GM12878 (cell line): ENCODE measurements at regions not wholly inside any gene's neighbourhood (a gene's known extent, or its start where the extent isn't known, plus 50 kb on each side); places are given as distances from the start of the nearest gene placed in this dataset.
A peak's percentile ranks its signal among the peaks of the same experiment; 100 is the strongest.

Source experiments
- ATAC-seq: fragments of 200-7000 bp; cut with Tn5 transposase; 3 replicates; pipeline ENCODE4 v1.9.1; 2020; ENCODE audit warnings: mild to moderate bottlenecking, moderate library complexity
- BruUV-seq: library from RNA; stranded (reverse); fragments of 400-500 nt; replicated peaks from 2 replicates; lab custom pipeline; 2021; lab: Mats Ljungman, UMichigan
- CTCF ChIA-PET: fragments of 300-600 bp; sonication (Branson Sonifier 250); formaldehyde crosslinking; extraction: SDS; loops from one replicate; lab custom pipeline; 2021; ENCODE audit warnings: inconsistent platforms; lab: Yijun Ruan, JAX
- POLR2A ChIA-PET: fragments of 350-600 bp; formaldehyde crosslinking; extraction: SDS; loops from one replicate; lab custom pipeline; 2021; ENCODE audit warnings: inconsistent platforms; lab: Charles Lee
- RAD21 ChIA-PET: fragments of 300-600 bp; sonication (Branson Sonifier 250); formaldehyde crosslinking; loops from one replicate; lab custom pipeline; 2023; ENCODE audit warnings: antibody characterized with exemption; ENCODE audit not compliant: unreplicated experiment; lab: Charles Lee
- SMC1A ChIA-PET: fragments of 300-600 bp; sonication (Branson Sonifier 250); formaldehyde crosslinking; loops from one replicate; lab custom pipeline; 2023; ENCODE audit not compliant: unreplicated experiment, uncharacterized antibody; lab: Charles Lee
- DNase-seq: peaks from one replicate; pipeline ENCODE4 v3.0.0-alpha.2; 2011; ENCODE audit warnings: low read depth, low spot score
- FAIRE-seq: peaks from 3 replicates; lab custom pipeline; 2011; peaks lifted over from hg19 to GRCh38; lab: Jason Lieb, UNC
- H2AFZ ChIP-seq: 2 replicates; pipeline ENCODE4 v1.6.0; 2011; ENCODE audit warnings: low read depth, low read length, control low read depth; ENCODE audit not compliant: control insufficient read depth
- H3K27ac ChIP-seq: 2 replicates; pipeline ENCODE4 v1.5.1; 2011; ENCODE audit warnings: control low read depth; ENCODE audit not compliant: control insufficient read depth, insufficient read depth
- H3K27me3 ChIP-seq, 2 experiments: replicated peaks in 1 of 2; 2 replicates each; pipeline versions ENCODE4 v1.6.0 to v1.6.1; 2011; ENCODE audit warnings: low read length in 1 of 2; ENCODE audit not compliant: control insufficient read depth in 2 of 2, insufficient read depth in 2 of 2
- H3K36me3 ChIP-seq, 2 experiments: 2 replicates each; pipeline ENCODE4 v1.5.1; 2011; ENCODE audit warnings: low read length in 1 of 2; ENCODE audit not compliant: control insufficient read depth in 2 of 2, insufficient read depth in 2 of 2
- H3K4me1 ChIP-seq: 2 replicates; pipeline ENCODE4 v1.6.1; 2011; ENCODE audit warnings: mild to moderate bottlenecking, low read length, moderate library complexity, mixed read lengths; ENCODE audit not compliant: control insufficient read depth, insufficient read depth
- H3K4me2 ChIP-seq: 2 replicates; pipeline ENCODE4 v1.6.0; 2011; ENCODE audit warnings: control low read depth; ENCODE audit not compliant: control insufficient read depth, insufficient read depth
- H3K4me3 ChIP-seq: fragments of 200-600 bp; sonication (generic); 2 replicates; pipeline ENCODE4 v1.5.1; 2016
- H3K79me2 ChIP-seq: 2 replicates; pipeline ENCODE4 v1.6.0; 2011; ENCODE audit warnings: low read length; ENCODE audit not compliant: control insufficient read depth, insufficient read depth
- H3K9ac ChIP-seq: 2 replicates; pipeline ENCODE4 v1.8.0; 2011; ENCODE audit warnings: low read length, control low read depth, mixed read lengths; ENCODE audit not compliant: control insufficient read depth, insufficient read depth
- H3K9me3 ChIP-seq: replicated peaks from 3 replicates; pipeline ENCODE4 v1.5.1; 2011; ENCODE audit warnings: mild to moderate bottlenecking, low read length; ENCODE audit not compliant: control insufficient read depth, insufficient read depth
- H4K20me1 ChIP-seq: 2 replicates; pipeline ENCODE4 v1.6.0; 2011; ENCODE audit not compliant: control insufficient read depth, insufficient read depth
- ATF7 ChIP-seq: fragments of 450-650 bp; IDR thresholded peaks from 2 replicates; pipeline ENCODE4 v1.6.1; 2016; ENCODE audit warnings: low read depth, mild to moderate bottlenecking
- CBX3 ChIP-seq: fragments of 200-600 bp; sonication (generic); IDR thresholded peaks from 2 replicates; pipeline ENCODE4 v1.6.1; 2016; ENCODE audit warnings: low read depth, borderline replicate concordance
- NKRF ChIP-seq: fragments of 450-650 bp; conservative IDR thresholded peaks from 2 replicates; pipeline ENCODE4 v1.6.1; 2017; ENCODE audit warnings: mild to moderate bottlenecking, moderate library complexity
- PML ChIP-seq: IDR thresholded peaks from 2 replicates; pipeline ENCODE4 v1.6.1; 2012; ENCODE audit warnings: low read length, inconsistent platforms
- RELB ChIP-seq: fragments of 450-650 bp; IDR thresholded peaks from 2 replicates; pipeline ENCODE4 v1.6.1; 2017; ENCODE audit warnings: low read depth, mild to moderate bottlenecking, moderate library complexity
- YY1 ChIP-seq: IDR thresholded peaks from 2 replicates; pipeline ENCODE4 v1.6.1; 2011; ENCODE audit warnings: low read depth, mild to moderate bottlenecking, low read length
- ZNF384 ChIP-seq: IDR thresholded peaks from 2 replicates; pipeline ENCODE4 v1.6.1; 2012; ENCODE audit warnings: low read depth, mild to moderate bottlenecking, low read length, improper control_type of control experiment, borderline replicate concordance
- WGBS: methylation state at CpG from one replicate; pipeline ENCODE4 v1.1.6; 2016; ENCODE audit warnings: low lambda C conversion rate; ENCODE audit not compliant: insufficient replicate concordance, insufficient coverage; ENCODE audit errors: missing lambda C conversion rate; 5-methylcytosine and 5-hydroxymethylcytosine counted together
- in situ Hi-C: fragments of 300-500 bp; cut with MboI; formaldehyde crosslinking; loops from 9 replicates; pipeline ENCODE4 v1.14.3; 2018; ENCODE audit warnings: mixed read lengths
- intact Hi-C: fragments of 100-400 bp; cut with micrococcal nuclease; formaldehyde crosslinking; loops from one replicate; pipeline ENCODE4 v1.14.2; 2022; ENCODE audit not compliant: unreplicated experiment

- in situ Hi-C loops (no loop called here), intact Hi-C loops (no loop called here)
- no TSS peak for BruUV-seq
- H3K4me2 ChIP-seq = no peak overlapping the region
- no peak overlapping the region for H3K27ac ChIP-seq
- no peaks in the 10 kb centered on the region for H3K79me2 ChIP-seq
- H3K36me3 ChIP-seq = no peaks in the 10 kb centered on the region
- WGBS = 3% methylated on average over 5 of the region's 5 CpGs
- H2AFZ ChIP-seq = no peak overlapping the region
- ATAC-seq (peak; percentile 23; the same call in 2 of the 3 replicates), FAIRE-seq (no peak), DNase-seq (peak; percentile 15)
- H3K9ac ChIP-seq = no peak overlapping the region
- ChIA-PET SMC1A (no interaction called here), POLR2A (no interaction called here), CTCF (no interaction called here), RAD21 (no interaction called here)
- H3K4me1 ChIP-seq = no peaks in the 10 kb centered on the region
- no peaks in the 10 kb centered on the region for H4K20me1 ChIP-seq
- no peaks in the 10 kb centered on the region for H3K9me3 ChIP-seq
- no peak overlapping the region for H3K4me3 ChIP-seq
- TF ChIP-seq YY1 (no peak), RELB (no peak), CBX3 (no peak), NKRF (no peak), ZNF384 (no peak), PML (no peak), ATF7 (peak; percentile 62; the same call in 1 of the 2 replicates)
- H3K27me3 ChIP-seq = no peaks in the 10 kb centered on the region
Measured at GRCh38 chr18:43917520-43917919, 640.2 kb upstream of the SYT4 start.
